Adrenal gland (tissue), 9 donors: ENCODE measurements at regions not wholly inside any gene's neighbourhood (a gene's known extent, or its start where the extent isn't known, plus 50 kb on each side); places are given as distances from the start of the nearest gene placed in this dataset.

ENCODE experiments used
- DNase-seq, 7 donors: peaks; one replicate each; pipeline ENCODE4 v3.0.0-alpha.2; 2019 to 2020
- H3K27ac ChIP-seq, 5 donors: fragments of 200-600 bp; sonication (generic) in 4 of 5; 1 replicate in 3 of 5; 2 replicates in 2 of 5; pipeline versions ENCODE4 v1.5.1 to v1.8.0; 2016 to 2020; ENCODE audit warnings: mild to moderate bottlenecking in 1 of 5
- H3K27me3 ChIP-seq: fragments of 200-600 bp; 2 replicates; pipeline ENCODE4 v1.8.0; 2021
- H3K36me3 ChIP-seq, 2 donors: fragments of 200-600 bp; replicated peaks in 1 of 2; 1 replicate in 1 of 2; 2 replicates in 1 of 2; pipeline versions ENCODE4 v1.5.1 to v1.8.0; 2018 to 2022
- H3K4me1 ChIP-seq, 2 donors: fragments of 200-600 bp; replicated peaks in 1 of 2; 1 replicate in 1 of 2; 2 replicates in 1 of 2; pipeline versions ENCODE4 v1.5.1 to v1.8.0; 2018 to 2021
- H3K4me3 ChIP-seq, 4 donors: fragments of 200-600 bp; sonication (generic) in 3 of 4; one replicate each; pipeline ENCODE4 v1.5.1; 2016 to 2018
- H3K9me3 ChIP-seq, 3 donors: fragments of 200-600 bp; sonication (generic) in 1 of 3; replicated peaks in 1 of 3; 1 replicate in 2 of 3; 2 replicates in 1 of 3; pipeline versions ENCODE4 v1.5.1 to v1.8.0; 2016 to 2021
- CTCF ChIP-seq, 6 experiments: fragments of 450-650 bp in 4 of 6; fragments of 200-600 bp in 2 of 6; sonication (generic) in 1 of 6; IDR thresholded peaks; 1 replicate in 5 of 6; 2 replicates in 1 of 6; pipeline versions ENCODE4 v1.5.1 to v1.8.0; 2016 to 2021; ENCODE audit warnings: antibody characterized with exemption in 6 of 6, mild to moderate bottlenecking in 2 of 6, moderate library complexity in 1 of 6
- POLR2A ChIP-seq, 2 donors: fragments of 450-650 bp; IDR thresholded peaks; one replicate each; pipeline ENCODE4 v1.6.1; 2017; ENCODE audit warnings: antibody characterized with exemption in 2 of 2, mild to moderate bottlenecking in 2 of 2, moderate library complexity in 1 of 2
- WGBS, 4 donors: extraction: QIAGEN DNeasy Blood & Tissue Kit in 2 of 4; methylation state at CpG; one replicate each; pipeline versions ENCODE4 v1.1.5 to v1.1.7; 2013 to 2017; 5-methylcytosine and 5-hydroxymethylcytosine counted together
- intact Hi-C, 2 donors: fragments of 100-400 bp; cut with DNase I; formaldehyde crosslinking; loops; one replicate each; pipeline versions ENCODE4 v1.14.1 to v1.15.0; 2022 to 2023
- donor health status: healthy with polysubstance abuse.
- donor health status: Bipolar disorder and iron deficiency.
- donor health status: DM: yes; HTN: yes; CAD: no.
- donor health status: DM: no; HTN: no; CAD: no.
- donor health status: DM: no; HTN: no; CAD: no.

DNA sequence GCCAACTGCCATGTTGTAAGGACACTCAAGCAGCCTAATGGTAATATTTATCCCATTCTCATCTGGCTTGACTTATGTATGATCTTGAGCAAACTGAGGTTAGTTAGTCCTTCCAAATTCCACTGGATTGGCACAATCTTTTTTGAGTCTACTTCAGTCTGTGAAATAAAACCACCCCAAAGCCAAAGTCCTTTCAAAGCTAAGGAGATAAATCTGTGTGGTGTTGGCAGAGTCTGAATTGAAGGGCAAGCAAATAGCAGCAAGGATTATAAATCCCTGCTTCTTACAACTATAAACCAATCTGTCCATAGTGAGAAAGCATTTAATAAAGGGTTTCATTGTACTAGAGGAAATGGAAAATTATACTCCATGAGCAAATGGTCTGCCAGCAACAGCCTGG is 233.9 kb upstream of the GLRA2 start:
- H3K36me3 ChIP-seq, result no peaks in the 10 kb centered on the region
- H3K9me3 ChIP-seq, result no peaks in the 10 kb centered on the region
- H3K27me3 ChIP-seq, result peaks cover 7% of the 10 kb centered on the region
- TF ChIP-seq CTCF (IDR thresholded peaks at IDR 0.05) (no peak), POLR2A (IDR thresholded peaks at IDR 0.05) (no peak)
- DNase-seq, result no peak
- H3K27ac ChIP-seq, result no peak overlapping the region
- H3K4me3 ChIP-seq, result no peak overlapping the region
- H3K4me1 ChIP-seq, result no peaks in the 10 kb centered on the region
- intact Hi-C loops, result no loop called here

GRCh38 chrX:14291666-14292500 is 237.5 kb upstream of the GLRA2 start:
- no peak for DNase-seq
- 59 to 60% (median 60%) methylated on average over 10 of the region's 10 CpGs for WGBS, 4 donors
- no peaks in the 10 kb centered on the region for H3K4me1 ChIP-seq
- no peak overlapping the region for H3K4me3 ChIP-seq
- no peaks in the 10 kb centered on the region for H3K9me3 ChIP-seq
- intact Hi-C loops, result no loop called here
- no peak overlapping the region for H3K27ac ChIP-seq
- TF ChIP-seq POLR2A (IDR thresholded peaks at IDR 0.05) (no peak), CTCF (IDR thresholded peaks at IDR 0.05) (no peak)
- H3K36me3 ChIP-seq, result no peaks in the 10 kb centered on the region
- H3K27me3 ChIP-seq, result peaks cover 7% of the 10 kb centered on the region

- TF ChIP-seq POLR2A (IDR thresholded peaks at IDR 0.05), result no peak
- TF ChIP-seq CTCF (IDR thresholded peaks at IDR 0.05), result no peak
- no peaks in the 10 kb centered on the region for H3K9me3 ChIP-seq
- peaks cover 7% of the 10 kb centered on the region for H3K27me3 ChIP-seq
- H3K36me3 ChIP-seq, result no peaks in the 10 kb centered on the region
- no peak overlapping the region for H3K4me3 ChIP-seq
- H3K27ac ChIP-seq, result no peak overlapping the region
- 71 to 83% (median 78%) methylated on average over 2 of the region's 2 CpGs for WGBS, 4 donors
- intact Hi-C loops, result no loop called here
- no peaks in the 10 kb centered on the region for H3K4me1 ChIP-seq
- no peak for DNase-seq
Measured at GRCh38 chrX:14290335-14290734, 239.0 kb upstream of the GLRA2 start.

DNA sequence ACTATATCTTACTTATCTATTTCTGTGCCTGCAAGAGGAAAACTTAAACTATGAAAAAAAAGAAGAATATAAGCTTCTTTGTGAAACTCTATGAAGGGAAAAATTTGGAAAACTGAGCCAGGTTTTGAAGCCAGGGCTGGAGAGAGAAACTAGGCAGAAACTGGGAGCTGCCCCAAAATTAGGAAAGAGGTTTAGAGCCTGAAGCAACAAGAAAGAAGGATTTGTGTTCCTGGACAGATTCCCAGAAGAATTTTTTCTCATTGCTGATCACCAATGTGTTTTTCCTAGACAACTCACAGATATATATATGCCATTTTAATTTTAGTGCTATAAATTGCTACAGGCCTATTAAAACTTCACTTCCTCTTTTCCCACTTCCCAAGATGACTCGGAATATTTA is 245.0 kb upstream of the GEMIN8 start:
- intact Hi-C loops, result no loop called here
- Histone ChIP-seq H3K27me3 (peaks cover 3% of the 10 kb centered on the region), H3K27ac (no peak overlapping the region), H3K36me3 (no peaks in the 10 kb centered on the region), H3K4me1 (no peaks in the 10 kb centered on the region), H3K4me3 (no peak overlapping the region), H3K9me3 (no peaks in the 10 kb centered on the region)
- 17 to 38% (median 32%) methylated on average over 1 of the region's 1 CpG for WGBS, 4 donors
- DNase-seq, result no peak
- no peak for TF ChIP-seq POLR2A (IDR thresholded peaks at IDR 0.05)
- no peak for TF ChIP-seq CTCF (IDR thresholded peaks at IDR 0.05)
